ENCODE measurements at regions not wholly inside any gene's neighbourhood (a gene's known extent, or its start where the extent isn't known, plus 50 kb on each side); places are given as distances from the start of the nearest gene placed in this dataset.
"Not testable (repeated sequence)": the region's sequence is repeated elsewhere in the genome, so short reads cannot be mapped to it uniquely, and the experiment has no call there.

DNA sequence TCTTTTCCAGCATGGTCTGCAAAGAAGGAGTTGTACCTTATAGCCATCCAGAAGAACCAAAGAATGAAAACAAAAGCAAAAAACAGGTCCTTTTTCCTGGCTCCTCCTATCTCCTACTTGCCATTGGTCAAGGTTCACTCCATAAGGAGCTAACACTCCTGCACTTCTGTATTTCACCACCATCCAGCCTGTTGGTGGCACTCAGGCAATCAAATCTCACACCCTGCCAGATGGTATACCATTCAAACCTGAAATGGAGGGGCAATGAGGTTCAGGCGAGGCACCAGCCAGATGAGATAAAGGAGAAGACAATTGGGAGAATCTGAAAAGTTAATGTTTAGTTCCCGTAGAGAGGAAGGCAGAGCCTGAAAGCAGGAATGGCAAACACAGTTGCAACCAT lies 203.8 kb downstream of the ALDH8A1 start:
- Histone ChIP-seq H3K4me1 (replicated peaks) (no peaks in the 10 kb centered on the region), H3K4me3 (no peak overlapping the region), H3K27ac (no peak overlapping the region), H3K9me3 (no peaks in the 10 kb centered on the region), H3K27me3 (replicated peaks; ENCODE audit: insufficient read depth) (no peaks in the 10 kb centered on the region), H3K36me3 (no peaks in the 10 kb centered on the region)
- intact Hi-C loops (cut with DNase I): no loop called here
- no peak for TF ChIP-seq POLR2AphosphoS5 (IDR thresholded peaks at IDR 0.05)
- DNase-seq (ENCODE audit: low spot score): no peak
- 85% methylated on average over 2 of the region's 2 CpGs for WGBS

DNA sequence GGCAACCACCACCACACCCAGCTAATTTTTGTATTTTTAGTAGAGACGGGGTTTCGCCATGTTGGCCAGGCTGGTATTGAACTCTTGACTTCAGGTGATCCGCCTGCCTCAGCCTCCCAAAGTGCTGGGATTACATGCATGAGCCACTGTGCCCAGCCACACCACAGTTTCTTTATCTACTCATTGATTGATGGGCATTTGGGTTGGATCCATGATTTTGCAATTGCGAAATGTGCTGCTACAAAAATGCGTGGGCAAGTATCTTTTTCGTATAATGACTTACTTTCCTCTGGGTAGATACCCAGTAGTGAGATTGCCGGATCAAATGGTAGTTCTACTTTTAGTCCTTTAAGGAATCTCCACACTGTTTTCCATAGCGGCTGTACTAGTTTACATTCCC lies 204.7 kb downstream of the ALDH8A1 start:
- H3K4me1 ChIP-seq (replicated peaks); H3K36me3 ChIP-seq; H3K4me3 ChIP-seq; H3K9me3 ChIP-seq; H3K27ac ChIP-seq; H3K27me3 ChIP-seq (replicated peaks; ENCODE audit: insufficient read depth); DNase-seq (ENCODE audit: low spot score); intact Hi-C loops (cut with DNase I): not testable (repeated sequence)
- WGBS: 95% methylated on average over 8 of the region's 8 CpGs

DNA sequence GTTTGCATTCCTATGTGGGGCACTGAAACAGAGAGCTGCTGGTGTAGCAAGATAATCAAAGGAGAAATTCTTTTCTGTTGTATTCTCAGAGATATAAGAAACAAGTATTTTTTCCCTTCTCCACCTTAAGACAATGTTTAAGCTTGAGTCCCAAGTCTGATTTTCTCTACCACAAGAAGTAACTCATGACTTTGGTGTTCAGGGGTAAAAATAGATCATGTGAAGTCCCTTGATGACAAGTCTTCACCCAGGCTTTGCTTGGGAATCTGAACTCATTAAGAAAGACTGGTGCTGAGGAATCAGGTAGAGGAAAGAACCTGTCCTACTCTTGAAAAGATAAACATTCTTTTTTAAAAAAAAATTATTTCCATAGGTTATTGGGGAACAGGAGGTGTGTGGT lies 205.6 kb downstream of the ALDH8A1 start:
- Histone ChIP-seq H3K36me3 (no peaks in the 10 kb centered on the region), H3K27me3 (replicated peaks; ENCODE audit: insufficient read depth) (no peaks in the 10 kb centered on the region), H3K4me1 (replicated peaks) (no peaks in the 10 kb centered on the region), H3K4me3 (no peak overlapping the region), H3K27ac (no peak overlapping the region), H3K9me3 (no peaks in the 10 kb centered on the region)
- intact Hi-C loops (cut with DNase I): no loop called here
- no peak for DNase-seq (ENCODE audit: low spot score)
- TF ChIP-seq, protein P1, sequence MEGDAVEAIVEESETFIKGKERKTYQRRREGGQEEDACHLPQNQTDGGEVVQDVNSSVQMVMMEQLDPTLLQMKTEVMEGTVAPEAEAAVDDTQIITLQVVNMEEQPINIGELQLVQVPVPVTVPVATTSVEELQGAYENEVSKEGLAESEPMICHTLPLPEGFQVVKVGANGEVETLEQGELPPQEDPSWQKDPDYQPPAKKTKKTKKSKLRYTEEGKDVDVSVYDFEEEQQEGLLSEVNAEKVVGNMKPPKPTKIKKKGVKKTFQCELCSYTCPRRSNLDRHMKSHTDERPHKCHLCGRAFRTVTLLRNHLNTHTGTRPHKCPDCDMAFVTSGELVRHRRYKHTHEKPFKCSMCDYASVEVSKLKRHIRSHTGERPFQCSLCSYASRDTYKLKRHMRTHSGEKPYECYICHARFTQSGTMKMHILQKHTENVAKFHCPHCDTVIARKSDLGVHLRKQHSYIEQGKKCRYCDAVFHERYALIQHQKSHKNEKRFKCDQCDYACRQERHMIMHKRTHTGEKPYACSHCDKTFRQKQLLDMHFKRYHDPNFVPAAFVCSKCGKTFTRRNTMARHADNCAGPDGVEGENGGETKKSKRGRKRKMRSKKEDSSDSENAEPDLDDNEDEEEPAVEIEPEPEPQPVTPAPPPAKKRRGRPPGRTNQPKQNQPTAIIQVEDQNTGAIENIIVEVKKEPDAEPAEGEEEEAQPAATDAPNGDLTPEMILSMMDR (IDR thresholded peaks at IDR 0.05): no peak
- no peak for TF ChIP-seq POLR2AphosphoS5 (IDR thresholded peaks at IDR 0.05)
- no peak for TF ChIP-seq POLR2A (IDR thresholded peaks at IDR 0.05)

DNA sequence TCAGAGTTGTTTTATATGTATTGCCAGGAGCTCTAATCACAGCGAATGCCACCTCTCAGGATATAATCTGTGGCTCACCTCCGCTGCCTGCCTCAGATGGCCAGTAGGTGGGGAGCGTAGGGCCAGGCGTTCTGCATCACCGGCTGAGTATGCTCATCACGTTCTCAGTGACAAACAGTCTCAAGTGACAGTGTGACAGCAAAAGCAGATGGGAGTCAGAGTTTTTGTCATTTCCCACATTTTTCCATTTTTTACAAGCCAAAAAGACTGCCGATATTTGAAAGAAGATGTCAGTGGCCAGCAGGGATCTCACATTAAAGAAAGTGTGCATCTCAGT lies 208.7 kb downstream of the ALDH8A1 start:
- TF ChIP-seq POLR2A (IDR thresholded peaks at IDR 0.05) (no peak), POLR2AphosphoS5 (IDR thresholded peaks at IDR 0.05) (no peak)
- TF ChIP-seq, protein P1 (IDR thresholded peaks at IDR 0.05): no peak
- 62% methylated on average over 7 of the region's 7 CpGs for WGBS
- DNase-seq (ENCODE audit: low spot score): no peak
- no peak overlapping the region for H3K4me3 ChIP-seq
- intact Hi-C loops (cut with DNase I): no loop called here
- no peaks in the 10 kb centered on the region for H3K36me3 ChIP-seq
- no peaks in the 10 kb centered on the region for H3K4me1 ChIP-seq (replicated peaks)
- H3K27me3 ChIP-seq (replicated peaks; ENCODE audit: insufficient read depth): no peaks in the 10 kb centered on the region
- H3K9me3 ChIP-seq: no peaks in the 10 kb centered on the region
- no peak overlapping the region for H3K27ac ChIP-seq

GRCh38 chr6:134740473-134741199 lies 209.3 kb downstream of the ALDH8A1 start:
- Histone ChIP-seq H3K4me1 (replicated peaks) (no peaks in the 10 kb centered on the region), H3K9me3 (no peaks in the 10 kb centered on the region), H3K36me3 (no peaks in the 10 kb centered on the region), H3K27me3 (replicated peaks; ENCODE audit: insufficient read depth) (no peaks in the 10 kb centered on the region), H3K27ac (no peak overlapping the region), H3K4me3 (no peak overlapping the region)
- intact Hi-C loops (cut with DNase I): no loop called here
- DNase-seq (ENCODE audit: low spot score): no peak
- no peak for TF ChIP-seq POLR2AphosphoS5 (IDR thresholded peaks at IDR 0.05)
- TF ChIP-seq, protein P1 (IDR thresholded peaks at IDR 0.05): no peak
- no peak for TF ChIP-seq POLR2A (IDR thresholded peaks at IDR 0.05)
- 89% methylated on average over 5 of the region's 5 CpGs for WGBS

DNA sequence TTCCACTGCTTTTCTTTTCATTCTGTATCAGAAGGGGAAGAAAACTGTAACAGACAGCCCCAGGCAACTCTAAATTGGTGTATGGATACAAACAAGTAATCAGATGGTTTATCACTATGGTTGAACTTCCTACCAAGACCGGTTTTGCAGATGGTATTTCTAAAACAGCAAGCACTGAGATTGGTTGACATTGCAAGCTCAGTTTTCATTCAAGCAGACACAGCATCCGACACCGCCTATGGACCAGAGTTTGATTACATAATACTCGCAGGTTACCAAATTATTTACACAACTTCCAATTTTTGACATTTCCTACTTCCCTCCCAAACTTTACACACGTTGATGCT lies 209.9 kb downstream of the ALDH8A1 start:
- 62% methylated on average over 5 of the region's 5 CpGs for WGBS
- Histone ChIP-seq H3K27me3 (replicated peaks; ENCODE audit: insufficient read depth) (no peaks in the 10 kb centered on the region), H3K36me3 (no peaks in the 10 kb centered on the region), H3K4me3 (no peak overlapping the region), H3K27ac (no peak overlapping the region), H3K4me1 (replicated peaks) (no peaks in the 10 kb centered on the region), H3K9me3 (no peaks in the 10 kb centered on the region)
- intact Hi-C loops (cut with DNase I): no loop called here
- DNase-seq (ENCODE audit: low spot score): no peak
- no peak for TF ChIP-seq POLR2AphosphoS5 (IDR thresholded peaks at IDR 0.05)
- TF ChIP-seq, protein P1 (IDR thresholded peaks at IDR 0.05): no peak
- TF ChIP-seq POLR2A (IDR thresholded peaks at IDR 0.05): no peak

Data from prostate gland (tissue), 2 donors.